Amniotic epithelial cell (primary cell): ENCODE measurements at regions not wholly inside any gene's neighbourhood (a gene's known extent, or its start where the extent isn't known, plus 50 kb on each side); places are given as distances from the start of the nearest gene placed in this dataset.

Experiments used
- DNase-seq: peaks from one replicate; pipeline ENCODE4 v3.0.0-alpha.2; 2010; ENCODE audit warnings: low read depth

DNA sequence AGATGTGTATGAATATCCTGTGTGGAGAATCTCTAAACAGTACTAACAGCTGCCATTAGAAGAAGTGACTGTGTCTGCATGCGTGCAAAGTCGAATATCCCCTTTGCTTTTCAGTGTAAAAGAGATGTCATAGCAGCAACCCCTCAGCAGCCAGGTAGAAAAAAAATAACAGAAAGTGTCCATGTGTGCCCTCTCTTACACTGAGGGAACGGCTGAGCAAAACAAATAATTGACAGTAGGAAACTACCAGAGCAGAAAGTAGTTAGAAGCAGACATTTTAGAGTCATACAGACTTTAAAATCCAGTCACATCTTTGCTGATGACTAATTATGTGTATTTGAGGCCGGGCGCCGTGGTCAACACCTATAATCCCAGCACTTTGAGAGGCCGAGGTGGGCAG lies 370.8 kb downstream of the GPM6A start:
- DNase-seq = no peak

DNA sequence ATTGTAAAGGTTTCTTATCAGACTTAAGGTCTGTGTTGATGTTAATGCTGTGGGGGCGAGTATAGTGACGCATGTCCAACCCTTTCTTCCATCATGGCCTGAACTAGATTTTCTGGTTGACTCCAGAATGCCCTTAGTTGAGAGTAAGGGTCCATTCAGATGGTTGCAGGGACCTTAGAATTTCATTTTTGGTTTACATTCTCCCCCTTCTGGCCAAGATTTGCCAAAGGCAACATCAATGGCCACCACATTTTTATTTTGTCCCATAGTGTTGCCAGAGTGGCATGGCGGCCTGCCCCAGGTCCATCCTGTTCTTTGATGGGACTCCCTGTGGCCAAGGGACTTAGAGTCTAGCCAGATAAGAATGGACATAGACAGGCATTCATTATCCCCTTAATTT lies 368.5 kb downstream of the GPM6A start:
- no peak for DNase-seq

DNA sequence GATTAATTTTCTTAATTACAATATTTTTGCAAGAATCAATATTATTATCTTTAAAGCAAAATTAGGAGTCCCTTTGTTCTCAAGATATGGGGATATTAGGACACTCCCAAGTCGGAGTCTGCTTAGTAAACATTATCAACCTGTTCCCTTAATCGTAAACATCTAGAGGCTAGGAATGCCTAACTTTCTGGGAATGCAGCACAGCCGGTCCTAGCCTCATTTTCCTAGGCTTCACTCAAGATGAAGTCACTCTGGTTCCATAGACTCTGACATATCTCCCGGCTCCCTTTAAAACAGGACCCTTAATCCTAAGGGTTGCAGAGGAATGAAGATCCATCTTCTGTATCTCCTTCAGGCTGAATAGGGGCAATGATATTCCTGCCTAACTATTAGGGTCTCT lies 367.6 kb downstream of the GPM6A start:
- no peak for DNase-seq

DNA sequence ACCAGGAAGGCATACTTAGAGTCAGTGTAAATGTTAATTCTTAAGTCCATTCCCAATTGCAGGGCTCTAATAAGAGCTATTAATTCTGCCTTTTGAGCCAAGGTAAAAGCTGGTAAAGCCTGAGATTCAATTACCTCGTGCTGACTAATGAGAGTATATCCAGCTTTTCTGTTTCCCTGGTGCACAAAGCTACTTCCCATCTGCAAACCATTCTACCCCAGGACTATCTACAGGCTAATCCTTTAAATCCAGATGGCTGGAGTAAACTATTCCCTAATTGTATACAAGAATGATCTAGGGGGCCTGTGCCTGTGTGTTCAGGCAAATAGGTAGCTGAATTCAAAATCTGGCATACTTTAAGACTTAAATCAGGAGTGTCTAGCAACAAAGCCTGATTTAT lies 365.0 kb downstream of the GPM6A start:
- DNase-seq = no peak

DNA sequence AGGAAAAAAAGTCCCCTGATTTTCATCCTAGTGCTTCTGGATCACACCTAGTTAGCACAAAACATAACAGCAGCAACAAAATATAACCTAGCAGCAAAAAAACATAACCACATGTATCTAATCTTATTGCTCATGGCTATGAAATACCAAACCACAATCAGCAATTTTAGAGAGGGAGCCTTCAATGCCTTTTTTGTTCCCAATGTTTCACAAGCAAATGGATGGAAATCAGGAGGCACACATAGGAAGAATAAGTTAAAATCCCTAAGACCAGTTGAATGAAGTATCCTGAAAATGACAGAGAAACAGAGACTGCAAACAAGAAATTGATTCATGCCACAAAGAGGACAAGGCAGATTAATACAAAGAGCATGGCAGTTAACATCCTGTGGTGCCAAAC lies 361.6 kb downstream of the GPM6A start:
- DNase-seq = no peak

DNA sequence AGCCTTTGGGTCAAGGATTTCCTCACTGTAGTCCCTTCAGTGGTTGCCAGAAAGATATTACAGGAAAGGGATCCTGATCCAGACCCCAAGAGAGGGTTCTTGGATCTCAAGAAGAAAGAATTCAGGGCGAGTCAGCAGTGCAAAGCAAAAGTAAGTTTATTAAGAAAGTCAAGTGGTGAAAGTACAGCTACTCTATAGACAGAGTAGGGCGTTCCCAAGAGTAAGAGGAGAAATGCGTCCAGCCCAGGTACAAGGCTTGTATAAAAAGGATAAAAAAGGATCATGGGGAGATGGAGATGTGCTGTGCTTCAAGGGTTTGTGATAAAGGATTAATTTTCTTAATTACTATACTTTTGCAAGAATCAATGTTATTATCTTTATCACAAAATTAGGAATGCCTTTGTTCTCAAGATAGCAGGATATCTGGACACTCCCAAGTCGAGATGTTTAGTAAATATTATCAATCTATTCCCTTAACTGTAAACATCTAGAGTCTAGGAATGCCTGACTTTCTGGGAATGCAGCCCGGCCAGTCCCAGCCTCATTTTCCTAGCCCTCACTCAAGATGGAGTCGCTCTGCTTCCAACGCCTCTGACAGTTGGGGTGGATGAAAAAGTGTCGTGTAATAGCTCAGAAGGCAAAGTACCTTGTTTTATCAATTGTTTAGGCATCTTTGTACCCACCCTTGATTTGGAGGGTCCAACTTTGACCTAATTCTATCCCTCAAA lies 360.7 kb downstream of the GPM6A start:
- DNase-seq = no peak

DNA sequence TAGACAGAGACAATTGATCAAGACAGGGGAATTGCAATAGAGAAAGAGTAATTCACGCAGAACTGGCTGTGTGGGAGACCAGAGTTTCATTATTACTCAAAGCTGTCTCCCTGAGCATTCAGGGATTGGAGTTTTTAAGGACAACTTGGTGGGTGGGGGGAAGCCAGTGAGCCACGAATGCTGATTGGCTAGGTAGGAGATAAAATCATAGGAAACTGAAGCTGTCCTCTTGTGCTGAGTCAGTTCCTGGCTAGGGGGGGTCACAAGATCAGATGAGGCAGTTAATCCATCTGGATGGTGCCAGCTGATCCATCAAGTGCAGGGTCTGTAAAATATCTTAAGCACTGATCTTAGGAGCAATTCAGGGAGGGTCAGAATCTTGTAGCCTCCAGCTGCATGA lies 358.6 kb downstream of the GPM6A start:
- peak; percentile 24 for DNase-seq

GRCh38 chr4:175456131-175456530 lies 355.9 kb downstream of the GPM6A start:
- peak; percentile 15 for DNase-seq

DNA sequence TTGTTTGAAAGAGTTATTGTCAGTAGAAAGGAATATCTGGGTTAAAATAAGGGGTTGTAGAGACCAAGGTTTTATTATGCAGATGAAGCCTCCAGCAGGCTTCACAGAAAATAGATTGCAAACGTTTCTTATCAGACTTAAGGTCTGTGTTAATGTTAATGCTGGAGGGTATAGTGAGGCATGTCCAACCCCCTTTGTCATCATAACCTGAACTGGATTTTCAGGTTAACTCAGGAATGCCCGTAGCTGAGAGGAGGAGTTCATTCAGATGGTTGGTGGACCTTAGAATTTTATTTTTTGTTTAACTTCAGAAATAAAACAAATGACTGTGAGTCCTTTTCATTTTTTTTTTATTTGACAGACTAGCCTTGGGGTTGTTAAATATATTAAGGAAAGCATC lies 354.1 kb downstream of the GPM6A start:
- no peak for DNase-seq

DNA sequence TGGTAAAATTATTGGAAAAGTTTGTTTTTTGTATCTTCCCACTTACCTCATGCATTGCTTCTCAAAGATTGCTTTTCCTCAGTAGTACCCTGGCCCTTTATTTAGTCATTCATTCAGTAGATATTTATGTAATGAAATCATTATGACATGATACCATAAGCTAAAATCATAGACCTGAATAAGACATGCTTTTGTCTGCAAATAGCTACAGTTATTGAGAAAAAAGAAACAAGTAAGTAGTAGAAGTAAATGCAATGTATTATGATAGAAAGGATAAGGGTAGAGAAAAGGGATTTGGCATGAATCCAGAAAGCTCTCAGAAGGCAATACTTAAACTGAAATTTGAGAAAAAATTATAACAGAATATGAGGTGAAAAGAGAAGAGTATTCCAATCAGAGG lies 352.5 kb downstream of the GPM6A start:
- no peak for DNase-seq

- no peak for DNase-seq
Measured at GRCh38 chr4:175460414-175460813, 351.6 kb downstream of the GPM6A start.

- DNase-seq = peak; percentile 1
Measured at GRCh38 chr4:175469514-175469913, 342.6 kb downstream of the GPM6A start.

DNA sequence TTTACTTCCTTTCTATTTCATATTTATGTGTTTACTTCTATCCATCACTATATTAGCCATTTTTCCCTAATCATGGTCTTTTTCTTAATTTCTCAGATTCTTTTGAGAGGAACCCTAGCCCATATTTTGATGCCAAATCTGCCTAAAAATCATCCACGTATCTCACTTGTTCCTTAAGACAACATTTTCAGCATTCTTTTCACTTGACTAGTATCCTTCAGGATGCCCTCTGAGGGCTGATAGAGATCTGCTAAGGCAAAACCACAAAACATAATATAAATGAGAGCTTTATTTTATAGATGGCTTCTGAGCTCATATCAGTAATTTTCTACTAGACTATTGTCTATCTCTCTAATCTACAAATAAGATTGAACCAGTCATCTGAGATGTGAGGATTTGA lies 341.9 kb downstream of the GPM6A start:
- peak; percentile 23 for DNase-seq

- DNase-seq = no peak
Measured at GRCh38 chr4:175480404-175480803, 331.7 kb downstream of the GPM6A start.

GRCh38 chr4:175499735-175500352 lies 312.2 kb downstream of the GPM6A start:
- no peak for DNase-seq

- DNase-seq = peak; percentile 29
Measured at GRCh38 chr4:175504318-175504717, 307.7 kb downstream of the GPM6A start.

DNA sequence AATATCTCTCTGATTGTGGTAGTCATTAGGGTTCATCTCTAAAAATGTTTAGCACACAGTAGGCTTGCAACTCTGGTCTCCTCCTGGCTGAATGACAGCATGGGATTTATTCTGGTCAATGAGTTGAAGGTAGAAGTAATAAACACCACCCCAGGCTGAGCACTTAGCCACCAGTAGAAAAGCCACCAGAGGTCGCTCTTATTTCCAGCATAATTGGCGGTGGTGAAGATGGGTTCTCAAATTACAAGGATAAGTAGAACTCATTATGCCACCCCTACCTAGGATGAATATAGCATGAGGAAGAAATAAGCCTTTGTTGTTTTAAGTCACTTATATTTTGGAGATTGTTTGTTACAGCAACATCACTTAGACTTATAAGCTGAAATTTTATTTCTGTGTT lies 302.7 kb downstream of the GPM6A start:
- DNase-seq = peak; percentile 3

GRCh38 chr4:175511861-175512260 lies 300.2 kb downstream of the GPM6A start:
- DNase-seq = no peak

- DNase-seq = no peak
Measured at GRCh38 chr4:175514174-175514573, 297.9 kb downstream of the GPM6A start.

DNA sequence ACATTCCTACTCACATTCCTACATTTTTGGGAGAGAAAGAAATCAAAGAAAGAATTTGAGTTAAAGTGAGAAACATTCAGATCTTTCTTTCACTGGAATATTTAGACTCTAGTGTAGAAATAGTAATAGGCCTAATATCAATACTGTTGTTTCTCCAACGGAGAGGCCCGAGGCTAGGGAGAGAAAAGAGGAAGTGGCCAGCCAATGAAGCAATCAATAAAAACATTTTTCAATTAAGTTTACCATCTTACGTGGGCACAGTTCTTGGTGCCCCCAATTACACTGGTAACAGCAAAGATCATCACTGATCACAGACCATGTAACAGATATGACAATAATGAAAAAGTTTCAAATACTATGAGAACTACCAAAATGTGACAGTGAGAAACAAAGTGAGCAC lies 281.4 kb downstream of the GPM6A start:
- no peak for DNase-seq

- peak; percentile 32 for DNase-seq
Measured at GRCh38 chr4:175531405-175532091, 280.5 kb downstream of the GPM6A start.

GRCh38 chr4:175536852-175537453 lies 275.1 kb downstream of the GPM6A start:
- DNase-seq = peak; percentile 66

DNA sequence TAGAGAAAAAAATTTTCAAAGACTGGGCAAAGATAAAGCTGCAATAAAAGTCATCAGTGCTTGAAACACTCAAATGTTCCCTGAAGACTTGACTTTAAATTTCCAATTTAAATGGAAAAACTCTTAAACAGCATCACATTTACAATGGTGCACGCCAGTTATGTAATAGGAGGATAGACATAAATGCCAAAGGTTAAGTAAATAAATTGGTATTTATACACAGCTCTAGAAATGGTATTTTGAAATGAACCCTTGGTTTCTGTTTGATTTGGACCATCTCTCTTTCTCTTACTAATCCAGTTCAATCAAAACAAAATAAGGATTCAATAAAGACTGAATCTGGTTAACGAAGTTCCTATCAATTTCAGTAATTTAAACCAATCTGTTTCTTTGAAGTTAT lies 272.6 kb downstream of the GPM6A start:
- DNase-seq = no peak
